HCT116 (cell line): ENCODE measurements at regions not wholly inside any gene's neighbourhood (a gene's known extent, or its start where the extent isn't known, plus 50 kb on each side); places are given as distances from the start of the nearest gene placed in this dataset.

Experiments
- CTCF ChIP-seq, 3 experiments: fragments of 200-600 bp in 1 of 3; sonication (generic) in 1 of 3; IDR thresholded peaks in 2 of 3; conservative IDR thresholded peaks in 1 of 3; 2 replicates each; pipeline ENCODE4 v1.5.1; 2012 to 2017; ENCODE audit warnings: low read depth in 2 of 3, low read length in 2 of 3, antibody characterized with exemption in 1 of 3, borderline replicate concordance in 1 of 3, control low read depth in 1 of 3, mild to moderate bottlenecking in 1 of 3, mixed read lengths in 1 of 3, mixed run types in 1 of 3, moderate library complexity in 1 of 3; ENCODE audit not compliant: insufficient read depth in 1 of 3
- ELF1 ChIP-seq: IDR thresholded peaks from 2 replicates; pipeline ENCODE4 v1.6.1; 2012; ENCODE audit warnings: low read depth, borderline replicate concordance
- EZH2 ChIP-seq: fragments of 200-600 bp; sonication (generic); IDR thresholded peaks from 2 replicates; pipeline ENCODE4 v1.6.1; 2017; ENCODE audit warnings: antibody characterized with exemption, mixed run types
- JUND ChIP-seq: IDR thresholded peaks from 2 replicates; pipeline ENCODE4 v1.6.1; 2012
- POLR2A ChIP-seq: IDR thresholded peaks from 2 replicates; pipeline ENCODE4 v1.7.0; 2011; ENCODE audit warnings: borderline replicate concordance; ENCODE audit not compliant: insufficient read depth, insufficient read length; ENCODE audit errors: extremely low read depth
- POLR2AphosphoS5 ChIP-seq: IDR thresholded peaks from 2 replicates; pipeline ENCODE4 v1.6.1; 2011; ENCODE audit warnings: mild to moderate bottlenecking, low read depth, low read length, moderate library complexity
- SRF ChIP-seq: IDR thresholded peaks from 2 replicates; pipeline ENCODE4 v1.6.1; 2012; ENCODE audit warnings: low read depth
- YY1 ChIP-seq: IDR thresholded peaks from 2 replicates; pipeline ENCODE4 v1.6.1; 2011; ENCODE audit warnings: low read length, low read depth, moderate library complexity, mild to moderate bottlenecking; ENCODE audit not compliant: insufficient replicate concordance; ENCODE audit errors: extremely low read depth
- TF ChIP-seq, protein P1 (sequence below): IDR thresholded peaks from 2 replicates; pipeline ENCODE4 v1.6.1; 2012

DNA sequence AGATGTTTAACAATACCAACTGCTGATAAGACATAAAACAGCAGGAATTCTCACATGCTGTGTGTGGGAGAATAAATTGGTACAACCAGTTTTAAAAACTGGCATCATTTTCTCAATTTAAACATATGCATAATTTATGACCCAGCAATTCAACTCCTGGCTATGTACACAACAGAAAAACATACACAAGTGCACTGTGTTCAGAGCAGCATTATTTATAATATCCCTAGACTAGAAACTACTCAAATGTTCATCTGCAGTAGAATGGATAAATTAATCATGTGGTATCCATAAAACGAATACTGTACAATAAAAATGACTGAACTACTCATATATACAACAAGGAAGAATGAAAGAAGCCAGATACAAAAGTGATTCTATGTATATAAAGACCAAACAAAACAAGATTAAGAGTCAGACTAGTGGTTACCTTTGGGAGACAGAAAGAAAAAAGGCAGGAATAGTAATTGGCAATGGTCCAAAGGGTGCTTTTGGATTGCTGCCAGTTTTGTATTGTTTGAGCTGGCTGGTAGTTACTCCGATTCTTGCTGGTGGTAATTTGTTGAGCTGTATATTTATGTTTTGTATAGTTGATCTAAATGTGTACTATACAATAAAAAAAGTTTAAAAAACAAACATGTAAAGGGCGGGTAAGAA, 306.0 kb downstream of the TFEC start:
- TF ChIP-seq EZH2 = no peak
- no peak for TF ChIP-seq CTCF (IDR thresholded peaks at IDR 0.05 in 2 of 3, conservative IDR thresholded peaks at IDR 0.05 in 1 of 3; ENCODE audit: borderline replicate concordance in 1 of 3, insufficient read depth in 1 of 3, low read depth in 2 of 3, low read length in 2 of 3)
- no peak for TF ChIP-seq JUND
- no peak for TF ChIP-seq POLR2A
- TF ChIP-seq ELF1 = no peak
- TF ChIP-seq, protein P1, sequence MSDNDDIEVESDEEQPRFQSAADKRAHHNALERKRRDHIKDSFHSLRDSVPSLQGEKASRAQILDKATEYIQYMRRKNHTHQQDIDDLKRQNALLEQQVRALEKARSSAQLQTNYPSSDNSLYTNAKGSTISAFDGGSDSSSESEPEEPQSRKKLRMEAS = no peak
- TF ChIP-seq SRF = no peak
- TF ChIP-seq POLR2AphosphoS5 = no peak
- no peak for TF ChIP-seq YY1
